ENCODE measurements at regions not wholly inside any gene's neighbourhood (a gene's known extent, or its start where the extent isn't known, plus 50 kb on each side); places are given as distances from the start of the nearest gene placed in this dataset.

DNA sequence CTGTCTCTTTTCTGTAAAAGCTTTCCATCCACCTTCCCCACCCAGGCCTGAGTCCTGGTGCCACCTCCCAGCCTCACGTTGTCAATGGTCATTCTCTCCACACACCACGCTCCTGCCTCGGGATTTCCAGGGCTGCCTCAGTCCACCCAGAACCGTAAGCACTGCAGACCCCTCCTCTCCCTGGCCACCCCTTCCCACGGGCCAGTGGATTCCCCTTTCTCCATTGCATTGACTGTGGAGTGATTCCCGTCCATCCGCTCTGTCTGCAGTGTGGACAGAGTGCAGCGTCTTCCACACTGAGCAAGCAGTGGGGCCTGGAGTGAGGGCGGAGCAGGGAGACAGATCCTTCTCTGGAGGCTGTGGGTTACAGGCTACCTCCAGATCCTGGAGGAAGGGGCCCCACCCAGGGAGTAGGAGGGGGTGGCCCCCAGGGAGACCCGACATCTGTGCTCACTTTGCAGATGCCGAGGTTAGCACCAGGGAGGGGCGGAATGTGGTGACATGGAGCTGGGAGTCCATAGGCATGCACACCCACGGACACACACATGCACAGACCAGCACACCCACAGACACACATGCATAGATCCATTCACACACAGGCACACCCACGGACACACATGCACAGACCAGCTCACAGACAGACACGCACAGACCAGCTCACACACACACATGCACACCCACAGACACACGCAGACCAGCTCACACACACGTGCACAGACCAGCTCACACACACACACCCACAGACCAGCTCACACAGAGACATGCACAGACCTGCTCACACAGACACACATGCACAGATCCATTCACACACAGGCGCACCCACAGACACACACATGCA is 109.6 kb upstream of the B3GAT1 start:
- no peaks in the 10 kb centered on the region for H3K36me3 ChIP-seq (ENCODE audit: control insufficient read depth in 2 of 2, insufficient read depth in 2 of 2, low read length in 2 of 2)
- H3K4me3 ChIP-seq (ENCODE audit: low read length in 2 of 2): no peak overlapping the region
- no peaks in the 10 kb centered on the region for H3K9me3 ChIP-seq (ENCODE audit: control insufficient read depth in 2 of 2, low read length in 2 of 2)
- H3K4me1 ChIP-seq (ENCODE audit: control insufficient read depth, insufficient read depth, low read length): no peaks in the 10 kb centered on the region
- peaks cover 4 to 10% of the 10 kb centered on the region in 2 donors for H3K27me3 ChIP-seq (ENCODE audit: control insufficient read depth in 1 of 2, insufficient read depth in 2 of 2, low read length in 2 of 2)
- H3K27ac ChIP-seq (ENCODE audit: low read length): no peak overlapping the region
- H3K9ac ChIP-seq (ENCODE audit: low read length in 2 of 2): no peak overlapping the region

DNA sequence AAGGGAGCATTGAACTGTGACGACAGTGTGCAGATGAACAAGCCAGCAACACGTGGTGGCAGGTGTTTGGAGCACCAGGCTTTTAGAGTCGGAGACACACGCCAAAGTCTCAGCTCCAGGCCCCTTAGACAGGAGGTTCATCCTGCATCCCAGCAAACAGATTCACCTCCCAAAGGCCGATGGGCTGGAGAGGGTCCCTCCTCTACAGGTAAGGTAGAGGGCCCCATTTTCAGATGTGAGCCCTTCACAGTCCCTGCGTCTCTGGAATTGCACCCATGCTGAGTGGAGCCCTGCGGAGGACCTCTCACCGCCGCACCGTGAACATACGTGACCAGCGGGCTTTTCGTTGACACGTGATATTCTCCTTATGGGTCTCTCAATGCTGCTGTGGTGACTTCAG is 109.0 kb upstream of the B3GAT1 start:
- no peaks in the 10 kb centered on the region for H3K36me3 ChIP-seq (ENCODE audit: control insufficient read depth in 2 of 2, insufficient read depth in 2 of 2, low read length in 2 of 2)
- H3K9me3 ChIP-seq (ENCODE audit: control insufficient read depth in 2 of 2, low read length in 2 of 2): no peaks in the 10 kb centered on the region
- H3K27me3 ChIP-seq (ENCODE audit: control insufficient read depth in 1 of 2, insufficient read depth in 2 of 2, low read length in 2 of 2): peaks cover 4 to 10% of the 10 kb centered on the region in 2 donors
- no peak overlapping the region for H3K27ac ChIP-seq (ENCODE audit: low read length)
- H3K9ac ChIP-seq (ENCODE audit: low read length in 2 of 2): no peak overlapping the region
- H3K4me3 ChIP-seq (ENCODE audit: low read length in 2 of 2): no peak overlapping the region
- no peaks in the 10 kb centered on the region for H3K4me1 ChIP-seq (ENCODE audit: control insufficient read depth, insufficient read depth, low read length)

DNA sequence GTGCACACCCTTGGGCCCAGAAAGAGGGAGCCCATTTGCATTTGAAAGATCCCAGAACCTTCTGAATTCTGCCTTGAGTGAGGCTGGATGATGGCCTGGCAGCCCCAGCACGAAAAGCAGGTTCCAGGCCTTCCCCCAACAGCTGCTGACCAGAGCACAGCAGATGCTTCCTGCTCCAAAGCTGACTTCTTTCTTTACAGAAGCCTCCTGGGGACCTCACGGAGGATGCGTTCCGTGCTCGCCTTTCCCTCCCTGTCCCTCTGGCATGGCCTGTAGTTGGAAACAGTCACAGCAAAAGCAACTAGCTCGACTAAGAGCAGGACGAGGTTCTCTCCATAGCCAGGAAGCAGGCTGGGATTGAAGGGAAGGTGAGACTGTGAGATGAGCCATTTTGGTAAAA is 107.7 kb upstream of the B3GAT1 start:
- Histone ChIP-seq H3K27me3 (ENCODE audit: control insufficient read depth in 1 of 2, insufficient read depth in 2 of 2, low read length in 2 of 2) (peaks cover 4 to 13% of the 10 kb centered on the region in 2 donors), H3K9me3 (ENCODE audit: control insufficient read depth in 2 of 2, low read length in 2 of 2) (no peaks in the 10 kb centered on the region), H3K27ac (ENCODE audit: low read length) (no peak overlapping the region), H3K36me3 (ENCODE audit: control insufficient read depth in 2 of 2, insufficient read depth in 2 of 2, low read length in 2 of 2) (no peaks in the 10 kb centered on the region), H3K4me1 (ENCODE audit: control insufficient read depth, insufficient read depth, low read length) (no peaks in the 10 kb centered on the region), H3K9ac (ENCODE audit: low read length in 2 of 2) (no peak overlapping the region), H3K4me3 (ENCODE audit: low read length in 2 of 2) (no peak overlapping the region)

DNA sequence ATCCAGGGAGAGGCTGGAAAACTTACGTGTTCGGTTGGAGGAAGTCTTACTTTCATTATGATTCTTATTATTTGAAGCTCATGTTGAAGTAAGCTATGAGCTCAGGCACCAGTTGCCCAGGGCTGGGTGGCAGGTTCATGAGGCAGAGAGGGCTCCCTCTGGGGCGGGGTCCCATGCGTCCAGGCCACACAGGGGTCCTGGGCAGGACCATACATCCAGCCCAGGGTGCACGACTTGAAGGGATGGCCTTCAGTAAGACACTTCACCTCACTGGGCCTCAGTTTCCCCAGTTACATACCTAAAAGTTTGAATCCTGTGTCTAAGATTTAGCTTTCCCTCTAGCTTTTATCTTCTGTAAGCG is 107.3 kb upstream of the B3GAT1 start:
- Histone ChIP-seq H3K27ac (ENCODE audit: low read length) (no peak overlapping the region), H3K36me3 (ENCODE audit: control insufficient read depth in 2 of 2, insufficient read depth in 2 of 2, low read length in 2 of 2) (no peaks in the 10 kb centered on the region), H3K27me3 (ENCODE audit: control insufficient read depth in 1 of 2, insufficient read depth in 2 of 2, low read length in 2 of 2) (peaks cover 4 to 13% of the 10 kb centered on the region in 2 donors), H3K4me3 (ENCODE audit: low read length in 2 of 2) (no peak overlapping the region), H3K9me3 (ENCODE audit: control insufficient read depth in 2 of 2, low read length in 2 of 2) (no peaks in the 10 kb centered on the region), H3K4me1 (ENCODE audit: control insufficient read depth, insufficient read depth, low read length) (no peaks in the 10 kb centered on the region), H3K9ac (ENCODE audit: low read length in 2 of 2) (no peak overlapping the region)

DNA sequence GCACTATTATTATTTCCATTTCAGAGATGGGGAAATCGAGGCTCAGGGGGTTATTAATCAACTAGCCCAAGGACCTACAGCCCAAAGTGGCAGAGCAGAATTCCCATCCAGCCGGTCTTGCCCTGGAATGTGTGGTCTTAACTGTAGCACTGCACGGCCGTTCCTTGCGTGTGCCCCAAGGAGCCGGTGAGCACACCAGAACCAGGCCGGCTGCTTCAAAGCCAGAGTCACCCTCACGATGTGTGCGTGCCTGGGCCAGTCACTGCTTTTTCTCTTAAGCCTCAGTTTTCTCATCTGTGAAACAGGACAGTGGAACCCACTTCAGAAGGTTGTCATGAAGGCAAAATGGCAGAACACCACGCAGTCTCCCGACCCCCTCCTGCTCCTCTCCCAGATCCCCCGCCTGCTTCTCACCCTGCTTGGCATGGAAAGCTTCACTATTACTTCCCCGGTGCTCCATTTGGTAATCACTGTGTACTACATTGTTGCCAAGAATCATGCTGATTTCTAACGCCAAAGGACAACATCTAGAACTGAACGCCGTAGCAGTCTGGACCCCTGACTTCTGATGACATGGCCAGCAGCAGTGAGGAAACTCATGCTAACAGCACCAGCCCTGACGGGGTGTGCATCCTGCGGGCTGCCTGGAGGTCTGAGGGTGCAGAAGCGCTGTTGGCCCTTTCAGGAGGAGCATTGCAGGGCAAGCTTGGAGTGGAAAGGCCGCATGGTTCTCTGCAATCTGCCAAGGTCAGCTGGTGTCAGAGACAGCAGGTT is 106.8 kb upstream of the B3GAT1 start:
- H3K4me1 ChIP-seq (ENCODE audit: control insufficient read depth, insufficient read depth, low read length): no peaks in the 10 kb centered on the region
- H3K27me3 ChIP-seq (ENCODE audit: control insufficient read depth in 1 of 2, insufficient read depth in 2 of 2, low read length in 2 of 2): peaks cover 4 to 13% of the 10 kb centered on the region in 2 donors
- H3K9me3 ChIP-seq (ENCODE audit: control insufficient read depth in 2 of 2, low read length in 2 of 2): no peaks in the 10 kb centered on the region
- no peaks in the 10 kb centered on the region for H3K36me3 ChIP-seq (ENCODE audit: control insufficient read depth in 2 of 2, insufficient read depth in 2 of 2, low read length in 2 of 2)
- no peak overlapping the region for H3K4me3 ChIP-seq (ENCODE audit: low read length in 2 of 2)
- no peak overlapping the region for H3K27ac ChIP-seq (ENCODE audit: low read length)
- no peak overlapping the region for H3K9ac ChIP-seq (ENCODE audit: low read length in 2 of 2)

DNA sequence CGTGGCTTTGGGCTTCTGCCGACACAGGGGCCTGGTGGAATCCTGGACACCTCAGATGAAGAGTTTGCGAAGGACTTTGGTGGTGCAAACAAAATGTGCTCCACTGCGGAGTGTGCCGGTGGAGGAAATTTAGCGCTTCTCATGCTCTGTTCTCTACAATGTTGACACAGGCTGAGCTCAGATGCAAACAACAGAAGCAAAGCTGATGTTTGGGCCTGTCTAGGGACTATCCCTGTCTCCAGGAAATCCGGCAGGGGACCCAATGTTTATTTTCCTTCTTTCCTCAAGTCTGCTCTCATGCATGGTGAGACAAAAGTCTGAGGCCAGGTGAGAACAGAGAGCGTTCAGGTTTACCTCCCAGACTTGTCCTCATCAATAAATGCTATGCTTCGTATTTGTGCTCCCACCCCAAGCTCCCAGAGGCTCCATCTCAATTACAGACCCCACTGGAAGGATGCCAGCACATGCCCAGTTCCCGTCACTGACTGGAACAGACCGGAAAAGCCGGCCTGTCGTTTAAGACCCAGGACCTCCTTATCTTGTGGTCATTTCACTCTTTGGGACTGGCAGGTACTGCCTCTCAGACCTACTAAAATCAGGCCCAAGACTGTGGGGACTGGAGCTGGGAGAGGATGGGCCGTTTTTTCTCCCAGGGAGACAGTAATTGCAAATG is 105.7 kb upstream of the B3GAT1 start:
- Histone ChIP-seq H3K27ac (ENCODE audit: low read length) (no peak overlapping the region), H3K4me1 (ENCODE audit: control insufficient read depth, insufficient read depth, low read length) (no peaks in the 10 kb centered on the region), H3K4me3 (ENCODE audit: low read length in 2 of 2) (no peak overlapping the region), H3K9me3 (ENCODE audit: control insufficient read depth in 2 of 2, low read length in 2 of 2) (no peaks in the 10 kb centered on the region), H3K36me3 (ENCODE audit: control insufficient read depth in 2 of 2, insufficient read depth in 2 of 2, low read length in 2 of 2) (no peaks in the 10 kb centered on the region), H3K27me3 (ENCODE audit: control insufficient read depth in 1 of 2, insufficient read depth in 2 of 2, low read length in 2 of 2) (peaks cover 4 to 15% of the 10 kb centered on the region in 2 donors), H3K9ac (ENCODE audit: low read length in 2 of 2) (no peak overlapping the region)

DNA sequence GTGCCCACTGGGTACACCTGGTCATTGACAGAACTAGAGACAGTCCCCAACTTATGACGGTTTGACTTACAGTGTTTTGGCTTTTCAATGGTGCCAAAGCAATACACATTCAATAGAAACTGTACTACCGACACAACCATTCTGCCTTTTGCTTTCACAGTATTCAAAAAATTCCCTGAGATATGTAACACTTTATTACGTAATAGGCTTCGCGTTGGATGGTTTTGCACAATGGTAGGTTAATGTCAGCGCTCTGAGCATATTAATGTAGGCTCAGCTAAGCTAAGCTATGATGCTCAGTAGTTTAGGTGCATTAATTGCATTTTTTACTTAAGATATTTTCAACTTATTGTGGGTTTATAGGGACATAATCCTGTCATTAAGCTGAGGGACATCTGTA is 105.1 kb upstream of the B3GAT1 start:
- no peak overlapping the region for H3K9ac ChIP-seq (ENCODE audit: low read length in 2 of 2)
- H3K27me3 ChIP-seq (ENCODE audit: control insufficient read depth in 1 of 2, insufficient read depth in 2 of 2, low read length in 2 of 2): peaks cover 2 to 13% of the 10 kb centered on the region in 2 donors
- H3K36me3 ChIP-seq (ENCODE audit: control insufficient read depth in 2 of 2, insufficient read depth in 2 of 2, low read length in 2 of 2): no peaks in the 10 kb centered on the region
- no peak overlapping the region for H3K27ac ChIP-seq (ENCODE audit: low read length)
- H3K4me3 ChIP-seq (ENCODE audit: low read length in 2 of 2): no peak overlapping the region
- H3K4me1 ChIP-seq (ENCODE audit: control insufficient read depth, insufficient read depth, low read length): no peaks in the 10 kb centered on the region
- no peaks in the 10 kb centered on the region for H3K9me3 ChIP-seq (ENCODE audit: control insufficient read depth in 2 of 2, low read length in 2 of 2)

DNA sequence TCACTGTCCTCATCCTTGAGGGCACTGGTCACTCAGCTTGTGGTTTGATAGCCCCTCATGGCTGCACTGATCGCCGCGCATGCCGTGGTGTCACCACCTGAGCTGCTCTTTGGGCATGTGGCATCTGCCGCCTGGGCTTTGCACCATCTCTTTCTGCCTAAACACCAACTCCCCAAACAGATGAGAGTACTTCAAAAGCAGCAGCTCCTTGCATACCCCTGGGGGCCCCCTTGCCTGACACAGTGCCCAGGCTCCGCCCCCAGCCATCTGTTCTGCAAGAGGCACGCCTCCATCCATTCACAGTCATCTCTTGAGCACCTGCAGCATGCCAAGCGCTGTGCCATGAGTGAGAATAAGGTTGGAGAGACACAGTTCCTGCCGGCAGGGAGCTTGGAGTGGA is 104.5 kb upstream of the B3GAT1 start:
- no peak overlapping the region for H3K4me3 ChIP-seq (ENCODE audit: low read length in 2 of 2)
- H3K27ac ChIP-seq (ENCODE audit: low read length): no peak overlapping the region
- no peak overlapping the region for H3K9ac ChIP-seq (ENCODE audit: low read length in 2 of 2)
- H3K27me3 ChIP-seq (ENCODE audit: control insufficient read depth in 1 of 2, insufficient read depth in 2 of 2, low read length in 2 of 2): peaks cover 0 to 8% of the 10 kb centered on the region in 2 donors
- H3K9me3 ChIP-seq (ENCODE audit: control insufficient read depth in 2 of 2, low read length in 2 of 2): no peaks in the 10 kb centered on the region
- no peaks in the 10 kb centered on the region for H3K4me1 ChIP-seq (ENCODE audit: control insufficient read depth, insufficient read depth, low read length)
- no peaks in the 10 kb centered on the region for H3K36me3 ChIP-seq (ENCODE audit: control insufficient read depth in 2 of 2, insufficient read depth in 2 of 2, low read length in 2 of 2)

DNA sequence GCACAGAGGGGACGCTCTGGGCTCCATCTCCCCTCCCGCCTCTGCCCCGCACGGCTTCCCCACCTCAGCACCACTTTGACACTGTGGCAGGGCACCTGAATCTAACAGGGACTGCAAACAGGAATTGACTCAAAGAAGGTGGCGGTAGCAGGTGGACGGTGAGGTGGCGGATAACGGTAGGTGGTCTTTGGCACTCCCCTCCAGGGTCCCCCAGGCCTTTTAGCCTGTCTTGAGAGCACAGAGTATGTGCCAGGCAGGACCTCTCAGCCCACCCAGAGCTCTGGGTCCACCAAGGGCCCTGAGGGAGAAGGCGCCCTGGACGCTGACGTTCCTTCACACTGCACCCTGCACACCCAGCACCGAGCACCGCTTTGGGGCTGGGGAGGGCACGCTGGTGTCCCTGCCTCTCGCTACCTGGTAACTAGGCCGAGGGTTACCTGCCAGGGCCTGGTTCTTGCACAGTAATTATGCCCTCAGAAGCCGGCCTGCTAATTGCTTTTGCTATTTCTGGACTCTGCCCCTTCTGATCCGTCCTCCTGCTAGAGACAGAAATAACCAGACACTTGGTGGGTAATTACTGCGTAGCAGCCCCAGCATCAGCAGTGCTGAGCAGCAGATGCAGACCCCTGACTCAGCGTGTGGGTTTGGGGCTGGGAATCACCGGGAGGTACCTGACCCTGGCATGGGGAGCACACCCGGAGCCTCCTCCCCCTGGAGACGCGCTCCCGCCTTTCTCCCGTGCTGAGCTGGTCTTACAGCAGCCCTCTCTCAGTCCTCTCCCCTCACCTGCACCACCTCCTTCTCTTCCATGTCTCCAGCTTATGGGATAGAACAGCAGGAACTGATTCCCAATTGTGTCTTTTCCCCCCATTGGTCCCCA is 103.3 kb upstream of the B3GAT1 start:
- H3K9me3 ChIP-seq (ENCODE audit: control insufficient read depth in 2 of 2, low read length in 2 of 2): no peaks in the 10 kb centered on the region
- no peak overlapping the region for H3K9ac ChIP-seq (ENCODE audit: low read length in 2 of 2)
- peaks cover 2% of the 10 kb centered on the region for H3K4me1 ChIP-seq (ENCODE audit: control insufficient read depth, insufficient read depth, low read length)
- no peak overlapping the region for H3K4me3 ChIP-seq (ENCODE audit: low read length in 2 of 2)
- no peak overlapping the region for H3K27ac ChIP-seq (ENCODE audit: low read length)
- H3K27me3 ChIP-seq (ENCODE audit: control insufficient read depth in 1 of 2, insufficient read depth in 2 of 2, low read length in 2 of 2): peaks cover 0 to 15% of the 10 kb centered on the region in 2 donors
- no peaks in the 10 kb centered on the region for H3K36me3 ChIP-seq (ENCODE audit: control insufficient read depth in 2 of 2, insufficient read depth in 2 of 2, low read length in 2 of 2)

DNA sequence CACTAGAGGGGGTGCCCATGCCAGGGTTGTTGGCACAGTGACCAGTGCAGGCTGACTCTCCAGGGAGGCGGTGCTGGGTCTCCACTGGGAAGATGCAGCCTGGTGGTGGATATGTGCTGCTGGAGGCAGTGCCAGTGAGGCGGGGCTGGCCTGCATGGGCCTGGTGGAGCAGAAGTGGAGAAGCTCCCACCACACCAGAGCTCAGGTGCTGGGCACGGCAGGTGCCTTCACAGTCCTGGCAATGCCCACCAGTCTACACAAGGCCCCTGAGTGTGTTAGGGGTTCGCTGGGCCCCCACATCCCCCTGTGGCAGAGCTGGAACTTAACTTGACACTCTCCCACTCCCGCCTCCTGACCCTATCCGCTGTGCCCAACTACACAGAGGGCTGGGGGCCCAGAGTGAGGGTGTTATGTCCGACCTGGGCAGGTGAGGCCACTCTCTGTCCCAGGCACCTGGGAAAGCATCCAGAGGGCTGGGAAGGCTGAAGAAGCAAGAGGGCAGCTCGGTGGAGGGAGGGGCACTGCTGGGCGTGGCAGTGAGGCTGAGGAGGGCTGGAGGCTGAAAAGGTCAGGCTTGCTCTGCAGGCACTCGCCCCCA is 102.4 kb upstream of the B3GAT1 start:
- Histone ChIP-seq H3K4me1 (ENCODE audit: control insufficient read depth, insufficient read depth, low read length) (peaks cover 2% of the 10 kb centered on the region), H3K27ac (ENCODE audit: low read length) (no peak overlapping the region), H3K27me3 (ENCODE audit: control insufficient read depth in 1 of 2, insufficient read depth in 2 of 2, low read length in 2 of 2) (peaks cover 0 to 16% of the 10 kb centered on the region in 2 donors), H3K9ac (ENCODE audit: low read length in 2 of 2) (no peak overlapping the region), H3K36me3 (ENCODE audit: control insufficient read depth in 2 of 2, insufficient read depth in 2 of 2, low read length in 2 of 2) (no peaks in the 10 kb centered on the region), H3K9me3 (ENCODE audit: control insufficient read depth in 2 of 2, low read length in 2 of 2) (no peaks in the 10 kb centered on the region), H3K4me3 (ENCODE audit: low read length in 2 of 2) (no peak overlapping the region)

Measured in stomach smooth muscle (tissue), 2 donors.